HEK293T (cell line): ENCODE measurements at regions not wholly inside any gene's neighbourhood (a gene's known extent, or its start where the extent isn't known, plus 50 kb on each side); places are given as distances from the start of the nearest gene placed in this dataset.

Source experiments
- BHLHE40 ChIP-seq: fragments of 450-650 bp; IDR thresholded peaks from 2 replicates; pipeline ENCODE4 v1.6.1; 2016; ENCODE audit warnings: mild to moderate bottlenecking, moderate library complexity, borderline replicate concordance
- ELF4 ChIP-seq: fragments of 450-650 bp; IDR thresholded peaks from 2 replicates; pipeline ENCODE4 v1.6.1; 2017; ENCODE audit warnings: antibody characterized with exemption
- FOXA1 ChIP-seq: fragments of 450-650 bp; IDR thresholded peaks from 2 replicates; pipeline ENCODE4 v1.6.1; 2016; ENCODE audit warnings: mild to moderate bottlenecking
- FOXK2 ChIP-seq: fragments of 450-650 bp; IDR thresholded peaks from 2 replicates; pipeline ENCODE4 v1.6.1; 2016; ENCODE audit warnings: mild to moderate bottlenecking
- FOXM1 ChIP-seq: fragments of 450-650 bp; IDR thresholded peaks from 2 replicates; pipeline ENCODE4 v1.6.1; 2017; ENCODE audit warnings: mild to moderate bottlenecking, borderline replicate concordance
- HDGF ChIP-seq: fragments of 450-650 bp; IDR thresholded peaks from 2 replicates; pipeline ENCODE4 v1.6.1; 2017; ENCODE audit warnings: antibody characterized with exemption, borderline replicate concordance
- LEF1 ChIP-seq: fragments of 450-650 bp; IDR thresholded peaks from 2 replicates; pipeline ENCODE4 v1.6.1; 2017; ENCODE audit warnings: mild to moderate bottlenecking, borderline replicate concordance
- SP1 ChIP-seq: fragments of 450-650 bp; IDR thresholded peaks from 2 replicates; pipeline ENCODE4 v1.6.1; 2017
- SUZ12 ChIP-seq: fragments of 450-650 bp; IDR thresholded peaks from 2 replicates; pipeline ENCODE4 v1.6.1; 2016; ENCODE audit warnings: mild to moderate bottlenecking
- ZNF384 ChIP-seq: fragments of 450-650 bp; IDR thresholded peaks from 2 replicates; pipeline ENCODE4 v1.6.1; 2016
- TF ChIP-seq, protein P1 (sequence below): fragments of 450-650 bp; IDR thresholded peaks from 2 replicates; pipeline ENCODE4 v1.6.1; 2016

DNA sequence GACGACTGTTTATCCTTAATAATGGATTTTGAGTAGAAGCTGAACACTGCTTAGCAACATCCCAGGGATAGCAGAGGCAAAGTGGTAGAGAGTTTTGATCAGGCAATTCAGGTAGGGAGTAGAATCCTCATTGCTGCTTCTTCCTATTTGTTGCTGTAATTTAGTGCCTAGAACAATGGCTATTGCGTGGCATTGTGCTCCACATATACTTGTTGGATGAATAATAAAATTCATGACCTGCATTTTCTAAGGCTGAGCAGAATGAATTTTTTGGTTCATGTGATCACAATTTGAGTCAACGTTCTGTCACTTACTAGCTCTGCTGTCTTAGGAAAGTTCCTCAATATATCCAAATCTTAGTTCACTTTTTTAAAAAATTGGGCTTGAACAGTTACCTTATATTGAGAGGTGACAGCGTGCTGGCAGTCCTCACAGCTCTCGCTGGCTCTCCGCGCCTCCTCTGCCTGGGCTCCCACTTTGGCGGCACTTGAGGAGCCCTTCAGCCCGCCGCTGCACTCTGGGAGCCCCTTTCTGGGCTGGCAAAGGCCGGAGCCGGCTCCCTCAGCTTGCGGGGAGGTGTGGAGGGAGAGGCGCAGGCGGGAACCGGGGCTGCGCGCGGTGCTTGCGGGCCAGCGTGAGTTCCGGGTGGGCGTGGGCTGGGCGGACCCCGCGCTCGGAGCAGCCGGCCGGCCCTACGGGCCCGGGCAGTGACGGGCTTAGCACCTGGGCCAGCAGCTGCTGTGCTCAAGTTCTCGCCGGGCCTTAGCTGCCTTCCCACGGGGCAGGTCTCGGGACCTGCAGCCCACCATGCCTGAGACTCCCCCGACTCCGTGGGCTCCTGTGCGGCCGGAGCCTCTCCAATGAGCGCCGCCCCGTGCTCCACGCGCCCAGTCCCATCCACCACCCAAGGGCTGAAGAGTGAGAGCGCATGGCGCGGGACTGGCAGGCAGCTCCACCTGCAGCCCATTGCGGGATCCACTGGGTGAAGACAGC is 350.6 kb downstream of the ETS1 start:
- TF ChIP-seq, protein P1, sequence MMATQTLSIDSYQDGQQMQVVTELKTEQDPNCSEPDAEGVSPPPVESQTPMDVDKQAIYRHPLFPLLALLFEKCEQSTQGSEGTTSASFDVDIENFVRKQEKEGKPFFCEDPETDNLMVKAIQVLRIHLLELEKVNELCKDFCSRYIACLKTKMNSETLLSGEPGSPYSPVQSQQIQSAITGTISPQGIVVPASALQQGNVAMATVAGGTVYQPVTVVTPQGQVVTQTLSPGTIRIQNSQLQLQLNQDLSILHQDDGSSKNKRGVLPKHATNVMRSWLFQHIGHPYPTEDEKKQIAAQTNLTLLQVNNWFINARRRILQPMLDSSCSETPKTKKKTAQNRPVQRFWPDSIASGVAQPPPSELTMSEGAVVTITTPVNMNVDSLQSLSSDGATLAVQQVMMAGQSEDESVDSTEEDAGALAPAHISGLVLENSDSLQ, result no peak
- TF ChIP-seq FOXA1, result no peak
- no peak for TF ChIP-seq SUZ12
- no peak for TF ChIP-seq FOXM1
- TF ChIP-seq FOXK2, result no peak
- no peak for TF ChIP-seq BHLHE40
- TF ChIP-seq LEF1, result no peak
- no peak for TF ChIP-seq SP1
- no peak for TF ChIP-seq HDGF
- no peak for TF ChIP-seq ZNF384
- TF ChIP-seq ELF4, result no peak
